NT2/D1 (cell line): ENCODE measurements at regions not wholly inside any gene's neighbourhood (a gene's known extent, or its start where the extent isn't known, plus 50 kb on each side); places are given as distances from the start of the nearest gene placed in this dataset.
"Not testable (repeated sequence)": the region's sequence is repeated elsewhere in the genome, so short reads cannot be mapped to it uniquely, and the experiment has no call there.

ENCODE experiments used
- DNase-seq: peaks from one replicate; pipeline ENCODE4 v3.0.0-alpha.2; 2011; ENCODE audit warnings: low read depth, low spot score
- H3K27me3 ChIP-seq: 2 replicates; pipeline ENCODE4 v1.6.0; 2011; ENCODE audit warnings: mild to moderate bottlenecking; ENCODE audit not compliant: insufficient read length, insufficient read depth
- H3K36me3 ChIP-seq: 2 replicates; pipeline ENCODE4 v1.6.1; 2011; ENCODE audit warnings: mild to moderate bottlenecking, low read length, mixed read lengths; ENCODE audit not compliant: insufficient read depth, insufficient read length
- H3K4me1 ChIP-seq: 2 replicates; pipeline ENCODE4 v1.5.1; 2011; ENCODE audit not compliant: insufficient read depth, insufficient read length
- H3K4me3 ChIP-seq: 2 replicates; pipeline ENCODE4 v1.5.1; 2011; ENCODE audit warnings: low read depth; ENCODE audit not compliant: insufficient read length
- H3K9ac ChIP-seq: 2 replicates; pipeline ENCODE4 v1.6.0; 2011; ENCODE audit warnings: low read depth; ENCODE audit not compliant: insufficient read length
- H3K9me3 ChIP-seq: 2 replicates; pipeline ENCODE4 v1.5.1; 2011; ENCODE audit warnings: mild to moderate bottlenecking, low read length; ENCODE audit not compliant: insufficient read depth
- SUZ12 ChIP-seq: IDR thresholded peaks from 2 replicates; pipeline ENCODE4 v1.6.1; 2011; ENCODE audit not compliant: insufficient read length, insufficient read depth; ENCODE audit errors: extremely low read depth
- YY1 ChIP-seq: IDR thresholded peaks from 2 replicates; pipeline ENCODE4 v1.6.1; 2011; ENCODE audit not compliant: insufficient read length, insufficient read depth
- ZNF274 ChIP-seq: IDR thresholded peaks from 2 replicates; pipeline ENCODE4 v1.6.1; 2011; ENCODE audit warnings: mild to moderate bottlenecking, low read depth, low read length

DNA sequence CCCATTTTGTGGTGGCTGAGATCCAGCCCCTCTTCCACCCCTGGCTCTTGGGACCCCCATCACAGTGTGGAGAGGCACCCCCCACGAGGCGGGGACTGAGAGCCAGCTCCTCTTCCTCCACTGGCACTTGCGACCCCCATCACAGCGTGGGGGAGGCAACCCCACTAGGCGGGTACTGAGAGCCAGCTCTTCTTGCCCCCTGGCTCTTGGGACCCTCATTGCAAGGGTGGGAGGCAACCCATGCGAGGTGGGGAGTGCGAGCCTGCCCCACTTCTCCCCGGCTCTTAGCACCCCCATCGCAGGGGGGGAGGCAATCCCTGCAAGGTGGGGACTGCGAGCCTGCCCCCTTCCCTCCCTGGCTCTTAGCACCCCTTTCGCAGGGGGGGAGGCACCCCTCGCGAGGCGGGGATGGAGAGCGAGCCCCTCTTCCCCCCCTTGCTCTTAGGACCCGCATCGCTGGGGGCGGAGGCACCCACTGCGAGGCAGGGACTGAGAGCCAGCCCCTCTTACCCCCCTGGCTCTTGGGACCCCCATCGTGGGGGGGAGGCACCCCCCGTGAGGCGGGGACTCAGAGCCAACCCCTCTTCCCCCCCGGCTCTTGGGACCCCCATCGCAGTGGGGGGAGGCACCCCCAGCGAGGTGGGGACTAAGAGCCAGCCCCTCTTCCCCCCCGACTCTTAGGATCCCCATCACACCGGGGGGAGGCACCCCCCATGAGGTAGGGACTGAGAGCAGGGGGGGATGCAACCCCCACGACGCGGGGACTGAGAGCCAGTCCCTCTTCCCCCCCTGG, 364.6 kb upstream of the SPRY2 start:
- peaks cover 9% of the 10 kb centered on the region; the same call in 1 of the 2 replicates for H3K9me3 ChIP-seq
- no peaks in the 10 kb centered on the region for H3K27me3 ChIP-seq
- no peak for DNase-seq
- no peak overlapping the region for H3K4me3 ChIP-seq
- no peaks in the 10 kb centered on the region for H3K4me1 ChIP-seq
- no peaks in the 10 kb centered on the region for H3K36me3 ChIP-seq
- no peak overlapping the region for H3K9ac ChIP-seq
- no peak for TF ChIP-seq SUZ12
- no peak for TF ChIP-seq YY1
- no peak for TF ChIP-seq ZNF274

DNA sequence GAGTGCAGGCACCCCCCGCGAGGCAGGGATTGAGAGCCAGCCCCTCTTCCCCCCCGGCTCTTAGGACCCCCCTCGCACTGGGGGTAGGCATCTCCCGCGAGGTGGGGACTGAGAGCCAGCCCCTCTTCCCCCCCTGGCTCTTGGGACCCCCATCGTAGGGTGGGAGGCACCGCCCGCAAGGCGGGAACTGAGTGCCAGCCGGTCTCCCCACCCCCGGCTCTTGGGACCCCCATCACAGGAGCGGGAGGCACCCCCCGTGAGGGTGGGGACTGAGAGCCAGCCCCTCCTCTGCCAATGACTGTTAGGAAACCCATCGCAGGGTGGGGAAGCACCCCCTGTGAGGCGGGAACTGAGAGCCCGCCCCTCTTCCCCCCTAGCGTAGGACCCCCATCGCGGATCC, 363.4 kb upstream of the SPRY2 start:
- Histone ChIP-seq H3K9me3 (peaks cover 9% of the 10 kb centered on the region; the same call in 1 of the 2 replicates), H3K4me1 (no peaks in the 10 kb centered on the region), H3K36me3 (no peaks in the 10 kb centered on the region), H3K27me3 (no peaks in the 10 kb centered on the region), H3K4me3 (no peak overlapping the region), H3K9ac (no peak overlapping the region)
- DNase-seq: no peak
- TF ChIP-seq SUZ12 (no peak), ZNF274 (no peak), YY1 (no peak)

GRCh38 chr13:80695841-80696240, 354.9 kb upstream of the SPRY2 start:
- Histone ChIP-seq H3K36me3 (no peaks in the 10 kb centered on the region), H3K9ac (no peak overlapping the region), H3K4me3 (no peak overlapping the region), H3K9me3 (no peaks in the 10 kb centered on the region), H3K4me1 (no peaks in the 10 kb centered on the region), H3K27me3 (no peaks in the 10 kb centered on the region)
- DNase-seq: peak; percentile 42
- TF ChIP-seq YY1 (no peak), SUZ12 (no peak), ZNF274 (no peak)

DNA sequence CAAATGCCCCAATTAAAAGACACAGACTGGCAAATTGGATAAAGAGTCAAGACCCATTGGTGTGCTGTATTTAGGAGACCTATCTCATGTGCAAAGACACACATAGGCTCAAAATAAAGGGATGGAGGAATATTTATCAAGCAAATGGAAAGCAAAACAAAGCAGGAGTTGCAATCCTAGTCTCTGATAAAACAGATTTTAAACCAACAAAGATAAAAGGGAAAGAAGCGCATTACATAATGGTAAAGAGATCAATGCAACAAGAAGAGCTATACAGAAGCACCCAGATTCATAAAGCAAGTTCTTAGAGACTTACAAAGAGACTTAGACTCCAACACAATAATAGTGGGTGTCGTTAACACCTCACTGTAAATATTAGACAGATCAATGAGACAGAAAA, 350.9 kb upstream of the SPRY2 start:
- H3K9ac ChIP-seq, H3K36me3 ChIP-seq, H3K4me1 ChIP-seq, H3K27me3 ChIP-seq, DNase-seq, H3K4me3 ChIP-seq, H3K9me3 ChIP-seq: not testable (repeated sequence)

GRCh38 chr13:80690208-80690607, 349.3 kb upstream of the SPRY2 start:
- Histone ChIP-seq H3K9ac (no peak overlapping the region), H3K4me1 (peaks cover 2% of the 10 kb centered on the region), H3K9me3 (peaks cover 6% of the 10 kb centered on the region; the same call in 1 of the 2 replicates), H3K36me3 (no peaks in the 10 kb centered on the region), H3K27me3 (no peaks in the 10 kb centered on the region), H3K4me3 (no peak overlapping the region)
- no peak for DNase-seq
- TF ChIP-seq SUZ12 (no peak), YY1 (no peak), ZNF274 (no peak)

DNA sequence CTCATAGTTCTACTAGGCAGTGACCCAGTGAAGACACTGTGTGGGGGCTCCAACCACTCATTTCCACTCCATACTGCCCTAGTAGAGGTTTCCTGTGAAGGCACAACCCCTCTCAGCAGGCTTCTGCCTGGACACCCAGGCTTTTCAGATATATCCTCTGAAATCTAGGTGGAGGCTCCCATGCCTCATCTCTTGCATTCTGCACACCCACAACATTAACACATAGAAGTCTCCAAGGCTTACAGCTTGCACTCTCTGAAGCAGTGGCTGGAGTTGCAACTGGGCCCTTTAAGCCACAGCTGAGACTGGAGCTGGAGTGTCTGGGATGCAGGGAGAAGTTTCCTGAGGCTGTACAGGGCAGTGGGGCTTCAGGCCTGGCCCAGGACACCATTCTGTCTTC, 347.7 kb upstream of the SPRY2 start:
- H3K9me3 ChIP-seq: peaks cover 6% of the 10 kb centered on the region; the same call in 1 of the 2 replicates
- TF ChIP-seq ZNF274: no peak
- H3K36me3 ChIP-seq: no peaks in the 10 kb centered on the region
- DNase-seq: no peak
- no peaks in the 10 kb centered on the region for H3K27me3 ChIP-seq
- H3K4me3 ChIP-seq: no peak overlapping the region
- H3K9ac ChIP-seq: no peak overlapping the region
- H3K4me1 ChIP-seq: peaks cover 2% of the 10 kb centered on the region

GRCh38 chr13:80685942-80686341, 345.0 kb upstream of the SPRY2 start:
- no peak for TF ChIP-seq SUZ12
- no peak for TF ChIP-seq YY1
- no peak for TF ChIP-seq ZNF274
- H3K4me3 ChIP-seq: no peak overlapping the region
- peaks cover 2% of the 10 kb centered on the region for H3K4me1 ChIP-seq
- H3K27me3 ChIP-seq: no peaks in the 10 kb centered on the region
- H3K9me3 ChIP-seq: peaks cover 6% of the 10 kb centered on the region; the same call in 1 of the 2 replicates
- H3K9ac ChIP-seq: no peak overlapping the region
- H3K36me3 ChIP-seq: no peaks in the 10 kb centered on the region
- DNase-seq: no peak
